Superior temporal gyrus (tissue), 1 donor: ENCODE measurements at regions not wholly inside any gene's neighbourhood (a gene's known extent, or its start where the extent isn't known, plus 50 kb on each side); places are given as distances from the start of the nearest gene placed in this dataset.

Source experiments
- DNase-seq: peaks from one replicate; pipeline ENCODE4 v3.0.0-alpha.2; 2016; ENCODE audit errors: extremely low spot score

DNA sequence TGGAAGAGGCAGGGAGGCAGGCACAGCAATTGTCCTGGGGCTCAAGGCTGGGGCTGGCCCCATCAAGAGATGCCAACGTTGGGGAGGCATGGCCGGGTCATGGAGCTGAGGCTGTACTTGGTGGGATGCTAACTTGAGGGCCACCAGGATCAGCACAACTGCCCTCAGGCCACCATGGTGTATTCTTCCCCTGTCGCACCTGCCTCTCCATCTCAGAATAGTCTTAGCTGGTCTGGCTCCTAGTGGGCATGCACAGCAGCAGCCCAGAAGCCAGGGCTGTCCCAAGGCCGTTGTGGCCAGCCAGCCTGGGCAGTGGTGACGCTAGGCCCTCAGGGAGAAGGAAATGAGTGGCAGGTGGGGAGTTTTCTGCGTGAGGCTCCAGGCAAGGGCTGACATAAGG lies 91.3 kb downstream of the DHCR7 start:
- DNase-seq: no peak

DNA sequence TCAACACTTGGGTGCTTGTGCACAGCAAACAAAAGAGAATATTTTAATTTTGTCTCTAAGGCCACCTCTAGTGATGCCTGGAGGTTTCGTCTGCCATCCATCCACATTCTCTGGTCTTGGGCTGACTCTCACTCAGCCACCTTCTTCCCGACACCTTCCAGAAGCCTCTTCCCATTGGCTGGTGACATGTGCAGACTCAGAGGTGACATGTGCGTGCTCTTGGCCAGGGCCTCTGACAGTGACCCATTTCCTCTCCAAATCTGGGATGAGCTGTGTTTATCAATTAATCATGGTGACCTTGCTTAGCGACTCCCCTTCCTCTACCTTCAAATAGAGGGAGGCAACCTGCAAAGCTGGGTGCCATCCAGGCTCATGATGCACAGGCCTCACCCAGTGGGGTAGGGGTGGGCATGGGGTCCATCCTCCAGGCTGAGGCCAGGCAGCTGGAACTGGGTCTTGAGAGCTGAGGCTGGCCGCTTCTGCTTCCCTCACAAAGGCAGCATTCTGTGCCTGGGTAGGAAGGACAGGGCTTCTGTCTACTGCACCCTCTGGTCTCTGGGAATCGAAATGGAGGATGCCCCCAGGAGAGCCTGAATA lies 91.8 kb downstream of the DHCR7 start:
- no peak for DNase-seq

DNA sequence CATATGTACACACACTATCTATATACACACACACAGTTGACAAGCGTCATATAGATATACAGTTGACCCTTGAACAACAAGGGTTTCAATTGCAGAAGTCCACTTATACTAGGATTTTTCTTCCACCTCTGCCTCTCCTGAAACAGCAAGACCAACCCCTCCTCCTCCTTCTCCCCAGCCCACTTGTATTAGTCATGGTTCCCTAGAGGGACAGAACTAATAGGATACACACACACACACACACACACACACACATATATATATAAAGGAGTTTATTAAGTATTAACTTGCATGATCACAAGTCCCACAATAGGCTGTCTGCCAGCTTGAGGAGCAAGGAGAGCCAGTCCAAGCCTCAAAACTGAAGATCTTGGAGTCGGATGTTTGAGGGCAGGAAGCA lies 92.9 kb downstream of the DHCR7 start:
- DNase-seq: no peak

DNA sequence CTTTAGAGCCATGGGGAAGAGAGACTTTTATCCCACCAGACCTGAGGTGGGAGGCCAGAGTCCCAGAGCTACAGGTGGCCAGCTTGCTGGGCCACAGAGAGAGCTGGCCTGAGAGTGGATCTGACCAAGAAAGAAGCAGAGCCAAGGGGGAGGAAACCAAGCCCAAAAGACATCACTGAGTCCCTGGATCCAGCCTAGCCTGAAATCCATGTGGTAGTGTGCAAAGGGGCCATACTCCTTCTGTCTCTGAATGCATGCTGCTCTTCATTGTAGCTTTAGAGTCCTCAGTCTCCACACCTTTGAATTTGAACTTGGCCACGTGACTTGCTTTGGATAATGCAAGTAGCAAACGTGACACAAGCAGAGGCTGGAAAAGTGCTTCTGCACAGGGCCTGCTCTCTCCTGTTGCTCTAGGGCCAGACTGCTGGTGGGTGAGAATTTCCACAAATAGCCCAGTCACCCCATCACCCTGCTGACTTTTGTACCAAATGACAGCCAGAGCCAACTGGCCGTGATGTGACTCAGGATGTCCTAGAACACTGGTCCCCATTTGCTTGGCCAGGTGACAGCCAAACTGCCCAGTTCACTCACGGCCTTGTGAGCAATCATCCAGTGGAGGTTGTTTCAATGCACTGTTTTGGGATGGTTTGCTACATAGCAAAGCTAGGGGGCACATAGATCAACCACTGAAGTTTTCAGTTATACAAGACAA lies 93.6 kb downstream of the DHCR7 start:
- DNase-seq: no peak

DNA sequence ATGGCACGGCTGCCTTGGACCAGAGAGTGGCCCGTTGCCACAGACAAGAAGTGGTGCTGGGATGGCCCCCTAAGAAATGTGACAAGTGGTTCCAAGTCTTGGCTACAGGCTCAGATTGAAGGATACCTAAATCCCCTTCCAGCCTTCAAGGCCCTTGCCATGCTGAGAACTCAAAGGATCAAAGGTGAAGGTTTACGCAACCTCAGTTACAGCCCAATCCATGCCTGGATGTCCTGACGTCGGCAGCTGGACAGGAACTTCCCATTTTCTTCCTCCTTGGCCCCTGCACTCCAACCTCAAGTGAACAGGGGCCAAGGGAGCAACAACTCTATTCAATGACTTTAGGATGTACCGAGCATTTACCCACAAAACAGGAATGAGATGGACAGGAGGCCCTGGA lies 95.4 kb downstream of the DHCR7 start:
- DNase-seq: no peak

DNA sequence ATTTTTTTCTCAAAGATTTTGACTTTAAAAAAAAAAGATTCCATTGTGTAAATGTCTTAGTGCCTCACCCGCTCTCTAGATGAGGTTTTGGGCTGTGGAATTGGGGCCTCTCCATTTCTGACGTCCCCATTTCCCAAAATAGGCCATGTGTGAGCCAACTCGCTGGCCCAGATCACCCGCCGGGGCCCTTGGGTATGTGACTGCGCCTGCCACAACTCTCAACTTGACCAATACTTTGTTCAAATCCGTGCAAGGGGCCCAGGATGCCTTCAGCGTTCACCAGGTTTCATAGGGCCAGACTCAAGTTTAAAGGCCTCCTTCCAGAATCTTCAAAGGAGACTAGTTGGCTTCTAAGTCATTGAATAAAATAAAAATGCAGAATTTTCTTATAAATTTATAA lies 96.0 kb downstream of the DHCR7 start:
- DNase-seq: no peak

DNA sequence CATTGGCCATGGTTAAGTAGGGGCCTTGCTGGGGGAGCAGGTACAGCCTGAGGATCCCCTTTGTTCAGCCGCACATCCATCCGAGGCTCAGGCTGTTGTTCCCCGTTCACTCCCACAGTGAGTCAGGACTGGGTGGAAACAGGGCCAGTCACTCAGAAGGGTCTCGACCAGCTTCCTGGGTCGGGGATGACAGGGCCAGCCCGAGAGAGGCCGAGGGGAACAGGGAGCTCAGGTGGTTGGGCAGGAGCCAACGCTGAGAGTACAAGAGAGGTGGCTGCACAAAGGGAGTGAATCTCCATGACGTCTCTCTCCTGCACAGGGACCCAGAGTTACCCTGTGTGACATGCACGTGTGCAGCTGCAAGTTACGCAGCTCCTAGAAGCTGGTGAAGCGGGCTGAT lies 97.2 kb upstream of the SHANK2 start:
- no peak for DNase-seq

DNA sequence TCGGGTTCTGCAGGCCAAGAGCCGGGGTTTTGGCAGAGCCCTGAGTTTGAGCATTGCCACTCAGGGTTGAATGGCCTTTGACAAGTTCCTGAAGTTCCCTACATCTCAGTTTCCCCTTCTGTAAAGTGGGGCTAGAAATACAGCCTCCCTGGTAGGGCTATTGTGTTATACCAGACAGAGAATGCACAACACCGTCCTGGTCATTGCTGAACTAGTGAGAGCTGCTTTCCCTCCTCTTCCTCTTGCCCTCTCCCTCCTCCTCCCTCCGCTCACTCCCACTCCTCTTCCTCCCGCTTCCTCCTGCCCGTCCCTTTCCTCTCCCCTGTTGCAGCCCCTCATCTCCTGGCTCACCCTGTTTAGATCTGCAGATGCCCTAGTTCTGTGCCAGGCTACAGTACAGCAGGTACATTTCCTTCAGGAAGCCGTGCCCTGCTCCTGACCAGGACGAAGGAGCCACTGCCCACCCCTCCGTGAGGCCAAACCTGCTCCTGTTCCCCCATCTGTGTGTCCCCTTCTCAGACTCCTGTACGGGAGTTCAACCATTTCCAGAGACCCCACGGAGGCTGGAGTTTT lies 91.5 kb upstream of the SHANK2 start:
- no peak for DNase-seq

DNA sequence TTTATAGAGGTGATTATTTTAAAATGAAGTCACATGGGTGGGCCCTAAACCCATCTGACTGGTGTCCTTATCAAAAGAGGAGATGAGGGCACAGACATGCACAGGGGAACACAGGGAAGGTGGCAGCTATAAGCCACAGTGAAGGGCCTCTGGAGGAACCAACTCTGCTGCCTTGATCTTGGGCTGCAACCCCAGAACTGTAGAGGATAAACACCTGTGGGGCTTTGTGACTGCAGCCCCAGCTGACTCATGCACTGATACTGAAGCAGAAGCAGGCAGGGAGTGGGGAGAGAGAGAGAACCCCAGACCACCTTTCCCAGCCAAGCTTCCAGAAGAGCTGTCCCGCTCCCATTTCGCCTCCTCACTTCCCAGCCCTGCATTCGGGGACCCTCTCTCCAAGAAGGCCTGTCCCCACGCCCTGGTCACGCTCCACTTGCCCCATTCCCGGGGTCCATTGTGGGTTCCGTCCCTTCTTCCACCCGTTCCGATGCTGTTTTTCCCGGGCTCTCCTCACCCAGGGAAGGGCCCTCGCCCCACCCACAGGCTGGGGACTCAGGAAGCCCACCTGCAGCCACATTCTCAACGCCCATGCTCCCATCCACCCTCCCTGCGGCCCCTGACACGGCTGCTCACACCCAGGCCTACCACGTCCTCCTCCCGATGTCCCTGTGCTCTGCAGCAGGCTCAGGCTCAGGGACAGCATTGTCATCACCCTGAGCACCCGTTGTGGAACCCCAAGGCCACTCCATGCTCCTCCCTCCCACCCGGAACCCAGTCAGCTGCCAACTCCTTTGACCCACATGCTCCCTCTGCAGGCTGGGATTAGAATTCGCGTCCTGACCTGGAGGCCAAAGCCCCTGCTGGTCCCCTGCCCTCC lies 90.8 kb upstream of the SHANK2 start:
- peak; percentile 26 for DNase-seq

DNA sequence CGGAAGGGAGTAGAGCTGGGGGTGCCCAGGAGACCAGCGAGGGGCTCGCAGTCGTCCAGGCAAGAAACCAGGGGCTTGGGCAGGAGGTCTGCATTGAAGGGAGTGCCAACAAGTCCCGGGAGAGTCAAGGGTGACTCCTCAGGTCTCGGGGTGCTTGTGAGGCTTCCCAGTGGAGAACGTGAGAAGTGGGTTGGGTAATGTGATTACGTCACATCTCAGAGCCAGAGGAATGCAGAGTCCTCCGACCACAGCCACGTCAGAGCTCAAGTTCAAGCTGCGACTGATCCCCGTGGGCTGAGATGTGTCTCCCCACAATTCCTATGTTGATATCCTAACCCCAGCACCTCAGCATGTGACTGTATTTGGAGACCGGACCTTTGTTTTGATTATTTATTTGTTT lies 89.7 kb upstream of the SHANK2 start:
- no peak for DNase-seq

DNA sequence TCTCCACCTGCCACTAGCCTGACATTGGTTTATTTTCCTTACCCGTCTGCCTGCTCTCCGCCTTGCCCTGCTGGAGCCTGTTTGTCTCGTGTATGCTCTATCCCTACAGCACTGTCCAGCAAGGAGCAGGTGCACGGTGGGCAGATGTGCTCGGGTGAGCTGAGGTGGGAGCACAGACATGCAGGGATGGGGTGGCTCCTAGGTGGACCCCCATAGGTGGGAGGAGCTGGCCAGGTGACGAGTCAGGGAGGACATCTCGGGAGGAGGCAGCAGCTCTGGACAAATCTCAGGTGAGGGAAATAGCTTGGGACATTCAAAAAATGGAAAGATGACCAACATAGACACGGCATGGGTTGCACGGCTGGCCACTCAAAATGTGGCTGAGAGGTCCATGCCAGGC lies 89.2 kb upstream of the SHANK2 start:
- DNase-seq: no peak

DNA sequence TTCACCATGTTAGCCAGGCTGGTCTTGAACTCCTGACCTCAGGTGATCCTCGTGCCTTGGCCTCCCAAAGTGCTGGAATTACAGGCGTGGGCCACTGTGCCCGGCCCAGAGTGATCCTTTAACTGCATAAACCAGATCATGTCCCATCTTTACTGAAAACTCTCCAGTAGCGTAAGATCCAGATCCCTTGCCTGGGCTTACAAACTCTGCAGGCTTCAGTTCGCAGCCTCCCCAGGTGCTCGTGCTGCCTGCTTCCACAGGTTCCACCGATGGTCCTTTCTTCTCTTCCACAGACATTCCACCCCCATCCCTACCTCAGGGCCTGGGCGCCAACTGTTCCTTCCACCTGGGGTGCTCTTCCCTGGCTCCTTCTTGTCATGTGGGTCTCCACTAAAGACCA lies 88.8 kb upstream of the SHANK2 start:
- DNase-seq: no peak

DNA sequence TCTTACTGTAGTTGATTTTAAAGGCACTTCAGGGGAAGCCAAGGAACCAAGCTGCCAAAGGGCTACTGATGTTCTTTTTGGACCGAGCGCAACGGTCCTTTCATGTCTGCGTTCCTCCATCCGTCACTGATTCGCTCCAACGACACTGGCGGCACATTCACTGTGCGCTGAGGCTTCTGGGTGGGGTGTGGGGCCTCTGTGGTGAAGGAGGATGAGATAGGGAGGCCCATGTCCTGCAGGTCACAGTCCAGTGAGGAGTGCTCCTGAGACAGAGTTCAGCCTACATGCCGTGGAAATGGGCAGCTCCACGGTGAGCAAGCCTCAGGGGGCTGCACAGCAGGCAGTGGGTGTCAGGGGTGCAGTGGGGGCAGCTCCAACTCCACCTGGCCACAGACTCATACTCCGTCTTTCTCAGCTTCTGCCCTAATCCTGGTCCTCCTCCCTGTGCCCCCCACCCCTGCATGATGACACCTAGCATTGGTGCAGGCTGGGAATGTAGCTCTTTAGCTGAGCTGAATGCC lies 87.8 kb upstream of the SHANK2 start:
- no peak for DNase-seq

DNA sequence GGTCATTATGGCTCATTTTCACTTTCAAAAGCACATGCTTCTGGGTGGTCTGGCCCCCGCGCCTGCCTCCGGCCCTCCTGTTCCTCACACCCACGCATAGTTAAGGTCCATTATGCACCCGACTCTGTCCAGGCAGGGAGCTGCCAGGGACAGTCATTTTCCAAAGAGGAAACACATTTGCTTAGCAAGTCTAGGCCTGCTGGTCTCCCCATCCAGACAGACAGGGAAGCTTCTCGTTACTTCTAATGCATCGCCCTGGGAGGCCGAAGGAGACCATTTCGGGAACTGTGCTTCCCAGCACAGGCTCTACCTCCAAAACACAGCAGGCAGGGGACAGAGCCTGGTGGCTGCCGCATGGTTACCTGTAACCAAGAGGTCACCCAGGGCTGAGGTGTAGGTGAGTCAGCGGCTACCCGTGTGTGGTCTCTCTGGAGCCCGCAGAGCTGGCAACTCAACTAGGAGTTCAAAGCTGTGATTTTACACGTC lies 87.1 kb upstream of the SHANK2 start:
- DNase-seq: no peak

DNA sequence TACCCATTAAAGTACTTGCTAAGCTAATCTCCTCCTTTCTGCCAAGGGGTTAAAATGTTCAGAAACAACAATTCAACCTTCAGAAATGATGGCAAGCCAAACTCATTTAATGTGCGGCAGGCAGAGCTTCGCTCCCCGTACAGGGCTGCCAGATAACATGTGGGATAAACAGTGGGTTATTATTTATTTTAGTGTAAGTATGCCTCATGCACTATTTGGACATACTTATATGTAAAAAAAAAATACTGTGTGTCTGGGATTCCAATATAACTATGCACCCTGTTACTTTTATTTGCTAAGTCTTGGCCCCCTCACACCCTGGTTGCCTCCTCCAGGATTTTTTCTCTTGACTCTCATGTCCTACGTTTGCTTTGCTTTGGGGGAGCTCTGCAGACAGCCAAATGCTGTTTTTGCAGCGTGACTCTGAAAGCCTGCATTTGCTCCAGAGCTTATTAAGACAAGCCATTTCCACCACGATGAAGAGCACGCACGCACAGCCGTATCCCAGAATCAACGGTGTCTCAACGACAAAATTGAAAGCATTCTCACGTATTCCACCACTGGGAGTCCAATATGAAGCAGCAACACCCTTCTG lies 86.5 kb upstream of the SHANK2 start:
- DNase-seq: no peak

DNA sequence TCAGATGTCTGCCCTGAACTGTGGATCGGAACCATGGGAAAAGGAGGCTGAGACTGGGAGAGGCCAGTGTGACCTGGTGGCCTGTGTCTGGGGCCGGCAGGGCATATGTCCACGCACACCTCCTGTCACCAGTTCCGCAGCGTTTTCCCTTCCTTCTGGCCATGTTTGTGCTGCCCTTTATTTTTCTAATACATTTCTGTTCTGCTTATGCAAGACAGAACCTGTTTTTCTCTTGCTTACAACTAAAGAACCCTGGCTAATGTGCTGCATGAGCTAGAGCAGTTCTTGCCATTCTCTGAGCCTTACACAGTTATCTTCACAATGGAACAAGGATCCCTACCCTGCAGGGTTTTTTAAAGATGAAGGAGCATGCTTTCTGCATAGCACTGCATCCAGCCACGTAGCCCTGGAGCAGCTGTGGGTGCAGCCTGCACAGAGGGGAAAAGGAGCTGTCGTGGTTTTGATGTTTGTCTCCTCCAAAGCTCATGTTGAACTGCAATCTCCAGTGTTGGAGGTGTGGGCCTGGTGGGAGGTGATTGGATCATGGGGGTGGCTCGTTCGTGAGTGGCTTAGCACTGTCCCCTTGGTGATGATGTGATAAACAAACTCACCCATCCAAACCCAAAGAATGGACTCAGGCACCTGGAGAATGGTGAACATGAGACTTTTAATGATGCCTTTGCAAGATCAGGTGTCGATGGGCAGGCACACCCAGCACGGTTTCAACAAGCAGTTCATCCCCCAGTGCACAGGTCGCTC lies 84.8 kb upstream of the SHANK2 start:
- no peak for DNase-seq

DNA sequence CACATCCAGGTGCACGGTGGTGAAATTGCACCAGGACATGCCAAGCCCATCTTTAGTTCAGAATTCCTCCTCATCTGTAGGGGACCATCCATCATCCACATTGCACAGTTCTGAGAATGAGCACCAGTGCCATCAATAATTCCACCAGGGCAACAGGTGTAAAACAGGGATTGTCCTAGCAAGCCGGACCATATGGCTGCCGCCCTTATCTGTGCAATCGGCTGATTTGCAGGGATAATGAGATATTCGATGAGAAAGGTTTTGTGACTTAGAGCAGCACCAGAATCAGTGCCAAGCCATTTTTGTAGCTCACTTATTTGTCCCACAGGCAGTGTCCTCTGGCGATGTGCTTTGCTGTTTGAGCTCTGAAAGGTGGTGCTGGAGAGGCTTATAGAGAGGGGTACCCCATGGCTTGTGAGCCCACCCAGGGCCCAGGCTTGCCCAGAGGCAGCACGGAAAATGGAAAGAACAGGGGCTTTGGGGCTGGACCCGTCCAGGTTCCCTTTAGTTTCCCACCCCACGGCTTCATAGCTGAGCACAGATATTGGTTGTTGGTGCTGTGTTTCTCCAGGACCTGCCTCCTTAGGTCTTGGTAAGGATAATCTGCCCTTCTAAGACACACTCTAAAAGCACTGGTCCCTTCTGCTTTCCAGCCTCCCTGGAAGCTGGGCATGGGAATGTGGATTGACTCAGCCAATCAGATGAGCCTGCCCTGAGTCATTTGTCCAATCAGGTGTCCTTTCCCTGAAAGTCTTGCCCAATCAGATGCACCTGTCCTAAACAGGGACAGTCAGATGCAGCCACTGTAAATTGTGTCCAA lies 84.0 kb upstream of the SHANK2 start:
- DNase-seq: no peak

DNA sequence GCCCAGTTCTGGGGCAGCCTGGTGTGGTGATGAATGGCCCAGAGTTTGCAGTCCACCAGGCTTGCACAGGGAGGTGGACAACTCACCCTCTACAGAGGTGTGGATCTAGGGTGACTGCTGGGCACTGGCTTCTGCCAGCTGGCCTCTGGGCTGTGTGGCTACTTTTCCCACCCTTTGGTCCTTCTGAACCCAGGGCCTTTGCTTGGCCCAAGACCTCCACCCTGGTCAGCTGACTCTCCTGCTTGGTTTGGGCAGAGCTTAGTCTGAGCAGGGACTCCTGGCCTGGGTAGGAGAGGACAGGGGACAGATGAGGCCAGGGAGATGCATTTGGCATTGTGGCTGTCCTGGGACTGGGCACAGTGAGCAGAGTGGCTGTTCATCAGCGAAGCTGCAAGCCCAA lies 83.0 kb upstream of the SHANK2 start:
- DNase-seq: no peak

DNA sequence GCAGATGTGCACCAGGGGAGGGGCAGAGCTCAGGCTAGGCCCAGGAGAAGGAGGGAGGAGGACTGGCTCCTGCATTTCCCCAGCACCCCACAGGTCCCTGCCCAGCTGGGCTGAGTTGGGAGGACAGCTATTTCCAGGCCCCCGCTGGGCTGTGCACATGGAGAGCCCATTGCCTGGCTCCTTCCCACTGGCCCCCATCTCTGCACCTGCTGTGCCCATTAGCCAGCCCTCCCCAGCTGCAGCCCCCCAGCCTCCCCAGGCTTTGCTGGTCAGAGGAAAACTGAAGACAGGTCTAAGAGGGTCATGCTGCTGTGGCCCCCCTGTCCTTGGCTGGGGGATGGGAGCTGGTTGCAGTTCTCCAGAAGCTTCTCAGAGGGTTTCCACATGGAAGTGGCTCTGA lies 81.8 kb upstream of the SHANK2 start:
- no peak for DNase-seq

DNA sequence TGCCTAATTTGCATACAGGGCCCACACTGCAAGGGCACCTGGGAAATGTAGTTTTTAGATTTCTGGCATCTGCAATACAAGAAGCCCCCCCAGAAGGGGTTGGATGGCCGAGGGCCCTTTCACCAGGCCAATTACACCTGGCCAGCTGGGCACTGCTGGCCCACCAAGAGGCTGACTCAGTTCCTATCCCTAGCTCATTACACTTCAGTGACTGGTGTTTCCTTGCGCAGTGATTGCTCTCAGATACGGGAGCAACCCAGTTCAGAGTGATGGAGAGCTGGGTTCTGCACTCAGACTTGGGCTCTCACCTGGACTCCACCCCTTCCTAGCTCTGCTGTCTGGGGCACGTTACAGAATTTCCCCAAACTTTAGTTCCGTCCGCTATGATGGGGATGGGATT lies 81.1 kb upstream of the SHANK2 start:
- DNase-seq: no peak
